Uterus (tissue), 3 donors: ENCODE measurements at regions not wholly inside any gene's neighbourhood (a gene's known extent, or its start where the extent isn't known, plus 50 kb on each side); places are given as distances from the start of the nearest gene placed in this dataset.
"Not testable (repeated sequence)": the region's sequence is repeated elsewhere in the genome, so short reads cannot be mapped to it uniquely, and the experiment has no call there.

Source experiments
- DNase-seq, 2 donors: peaks; one replicate each; pipeline ENCODE4 v3.0.0-alpha.2; 2019 to 2020
- H3K27ac ChIP-seq, 2 donors: fragments of 200-600 bp; sonication (generic); 1 replicate in 1 of 2; 2 replicates in 1 of 2; pipeline ENCODE4 v1.5.1; 2016 to 2018
- H3K27me3 ChIP-seq, 2 donors: fragments of 200-600 bp; sonication (generic); one replicate each; pipeline ENCODE4 v1.5.1; 2018 to 2019; ENCODE audit warnings: control low read depth in 1 of 2
- H3K36me3 ChIP-seq, 2 donors: fragments of 200-600 bp; sonication (generic); one replicate each; pipeline ENCODE4 v1.5.1; 2019; ENCODE audit warnings: control low read depth in 1 of 2
- H3K4me1 ChIP-seq, 2 donors: fragments of 200-600 bp; sonication (generic); one replicate each; pipeline ENCODE4 v1.5.1; 2018 to 2019; ENCODE audit warnings: control low read depth in 1 of 2
- H3K4me3 ChIP-seq, 2 donors: fragments of 200-600 bp; sonication (generic); 1 replicate in 1 of 2; 2 replicates in 1 of 2; pipeline ENCODE4 v1.5.1; 2018 to 2019; ENCODE audit warnings: mild to moderate bottlenecking in 1 of 2
- H3K9me3 ChIP-seq, 2 donors: fragments of 200-600 bp; sonication (generic); one replicate each; pipeline ENCODE4 v1.5.1; 2019; ENCODE audit warnings: control low read depth in 1 of 2
- CTCF ChIP-seq, 4 experiments: fragments of 200-600 bp in 2 of 4; fragments of 450-650 bp in 2 of 4; sonication (generic) in 2 of 4; IDR thresholded peaks; one replicate each; pipeline ENCODE4 v1.5.1; 2016 to 2019; ENCODE audit warnings: antibody characterized with exemption in 4 of 4, mild to moderate bottlenecking in 2 of 4, moderate library complexity in 1 of 4
- POLR2A ChIP-seq, 2 donors: fragments of 450-650 bp; IDR thresholded peaks; one replicate each; pipeline ENCODE4 v1.6.1; 2016; ENCODE audit warnings: antibody characterized with exemption in 2 of 2, mild to moderate bottlenecking in 1 of 2, moderate library complexity in 1 of 2
- intact Hi-C: fragments of 100-400 bp; cut with DNase I; formaldehyde crosslinking; loops from one replicate; pipeline ENCODE4 v1.15.1; 2023; ENCODE audit warnings: low total_unique reads
- donor health status: DM: yes; HTN: yes; CAD: no.

GRCh38 chr19:56912401-56913112 is 72.0 kb upstream of the PEG3 start:
- TF ChIP-seq POLR2A (IDR thresholded peaks at IDR 0.05) (no peak), CTCF (IDR thresholded peaks at IDR 0.05) (no peak)
- Histone ChIP-seq H3K4me3 (no peak overlapping the region), H3K36me3 (no peaks in the 10 kb centered on the region), H3K27me3 (no peaks in the 10 kb centered on the region), H3K27ac (no peak overlapping the region), H3K9me3 (no peaks in the 10 kb centered on the region), H3K4me1 (no peaks in the 10 kb centered on the region)
- no peak for DNase-seq
- intact Hi-C loops, result no loop called here

GRCh38 chr19:56913113-56913455 is 72.6 kb upstream of the PEG3 start:
- H3K27ac ChIP-seq, DNase-seq, H3K4me1 ChIP-seq, intact Hi-C loops, H3K36me3 ChIP-seq, H3K9me3 ChIP-seq, H3K4me3 ChIP-seq, H3K27me3 ChIP-seq: not testable (repeated sequence)

- Histone ChIP-seq H3K27me3 (no peaks in the 10 kb centered on the region), H3K4me1 (no peaks in the 10 kb centered on the region), H3K4me3 (no peak overlapping the region), H3K27ac (no peak overlapping the region), H3K36me3 (no peaks in the 10 kb centered on the region), H3K9me3 (no peaks in the 10 kb centered on the region)
- no peak for TF ChIP-seq CTCF (IDR thresholded peaks at IDR 0.05)
- no peak for TF ChIP-seq POLR2A (IDR thresholded peaks at IDR 0.05)
- intact Hi-C loops, result no loop called here
- DNase-seq, result no peak
These were observed 76.0 kb upstream of the PEG3 start for GRCh38 chr19:56916528-56916927.

- TF ChIP-seq POLR2A (IDR thresholded peaks at IDR 0.05) (no peak), CTCF (IDR thresholded peaks at IDR 0.05) (no peak)
- H3K9me3 ChIP-seq, result no peaks in the 10 kb centered on the region
- no peaks in the 10 kb centered on the region for H3K4me1 ChIP-seq
- no peaks in the 10 kb centered on the region for H3K36me3 ChIP-seq
- H3K27ac ChIP-seq, result no peak overlapping the region
- no peaks in the 10 kb centered on the region for H3K27me3 ChIP-seq
- intact Hi-C loops, result no loop called here
- H3K4me3 ChIP-seq, result no peak overlapping the region
- DNase-seq, result no peak
These were observed 77.0 kb upstream of the PEG3 start for GRCh38 chr19:56917529-56917928.

- no peak for DNase-seq
- Histone ChIP-seq H3K27me3 (no peaks in the 10 kb centered on the region), H3K9me3 (no peaks in the 10 kb centered on the region), H3K36me3 (no peaks in the 10 kb centered on the region), H3K4me1 (no peaks in the 10 kb centered on the region), H3K4me3 (no peak overlapping the region), H3K27ac (no peak overlapping the region)
- intact Hi-C loops, result no loop called here
- TF ChIP-seq CTCF (IDR thresholded peaks at IDR 0.05), result peak in 1 of 4 experiments; percentile 10
- no peak for TF ChIP-seq POLR2A (IDR thresholded peaks at IDR 0.05)
These were observed 77.5 kb upstream of the PEG3 start for GRCh38 chr19:56917998-56918397.
